ENCODE measurements at regions not wholly inside any gene's neighbourhood (a gene's known extent, or its start where the extent isn't known, plus 50 kb on each side); places are given as distances from the start of the nearest gene placed in this dataset.

DNA sequence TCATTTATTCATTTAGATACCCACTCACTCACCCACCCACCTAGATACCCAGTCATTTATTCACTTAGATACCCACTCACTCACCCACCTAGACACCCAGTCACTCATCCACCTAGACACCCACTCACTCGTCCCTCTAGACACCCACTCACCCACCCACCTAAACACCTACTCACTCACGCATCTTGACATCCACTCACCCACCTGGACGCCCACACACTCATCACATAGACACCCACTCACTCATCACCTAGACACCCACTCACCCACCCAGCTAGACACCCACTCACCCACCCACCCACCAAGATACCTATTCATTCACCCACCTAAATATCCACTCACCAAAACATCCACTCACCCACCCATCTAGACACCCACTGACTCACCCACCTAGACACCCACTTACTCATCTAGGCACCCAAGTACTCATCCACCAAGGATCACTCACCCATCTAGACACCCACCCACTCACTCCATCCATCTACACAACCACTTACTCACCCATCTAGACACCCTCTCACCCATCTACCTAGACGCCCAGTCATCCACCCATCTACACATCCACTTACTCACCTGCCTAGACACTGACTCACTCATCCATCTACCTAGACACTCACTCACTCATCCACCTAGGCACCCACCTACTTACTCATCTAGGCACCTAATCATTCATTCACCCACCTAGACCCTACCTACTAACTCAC is 723.7 kb upstream of the RAB6C start:
- no peak overlapping the region for H3K27ac ChIP-seq (ENCODE audit: low read depth, low read length)
- TF ChIP-seq CTCF (IDR thresholded peaks at IDR 0.05; ENCODE audit: low read depth, low read length), result no peak
- H3K9me3 ChIP-seq (ENCODE audit: control insufficient read depth, insufficient read depth, low read length), result peaks cover 32% of the 10 kb centered on the region
- ChIA-PET CTCF (no interaction called here), POLR2A (no interaction called here)
- H3K27me3 ChIP-seq (ENCODE audit: control insufficient read depth, insufficient read depth, low read length), result no peaks in the 10 kb centered on the region
- no peak overlapping the region for H3K4me3 ChIP-seq (ENCODE audit: low read depth, low read length)
- DNase-seq (ENCODE audit: low read depth, low spot score), result no peak

GRCh38 chr2:129256642-129257041 is 722.8 kb upstream of the RAB6C start:
- H3K27me3 ChIP-seq (ENCODE audit: control insufficient read depth, insufficient read depth, low read length), result no peaks in the 10 kb centered on the region
- DNase-seq (ENCODE audit: low read depth, low spot score), result no peak
- POLR2A ChIA-PET, result no interaction called here
- no peak overlapping the region for H3K27ac ChIP-seq (ENCODE audit: low read depth, low read length)
- CTCF ChIA-PET, result no interaction called here
- TF ChIP-seq CTCF (IDR thresholded peaks at IDR 0.05; ENCODE audit: low read depth, low read length), result no peak
- no peak overlapping the region for H3K4me3 ChIP-seq (ENCODE audit: low read depth, low read length)
- peaks cover 32% of the 10 kb centered on the region for H3K9me3 ChIP-seq (ENCODE audit: control insufficient read depth, insufficient read depth, low read length)

DNA sequence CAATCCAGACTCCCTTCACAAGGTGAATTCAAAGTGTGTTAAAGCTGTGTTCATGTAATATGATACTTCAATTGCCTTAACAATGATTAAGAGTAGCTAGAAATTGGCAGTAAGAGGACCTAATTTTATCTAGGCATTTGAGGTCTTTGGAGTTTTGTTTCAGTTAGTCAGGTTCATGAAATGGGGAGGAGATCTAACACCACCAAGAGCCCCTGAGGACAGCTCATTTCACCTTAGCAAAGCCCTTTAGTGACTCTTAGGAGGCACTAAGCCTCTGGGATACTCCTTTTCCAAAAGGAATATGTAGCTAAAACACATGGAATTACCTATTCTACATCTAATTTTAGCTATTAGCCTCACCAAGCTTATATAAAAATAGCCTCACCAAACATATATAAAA is 716.5 kb upstream of the RAB6C start:
- DNase-seq (ENCODE audit: low read depth, low spot score), result no peak
- POLR2A ChIA-PET, result no interaction called here
- peaks cover 4% of the 10 kb centered on the region; the same call in 1 of the 2 replicates for H3K9me3 ChIP-seq (ENCODE audit: control insufficient read depth, insufficient read depth, low read length)
- no peak for TF ChIP-seq CTCF (IDR thresholded peaks at IDR 0.05; ENCODE audit: low read depth, low read length)
- no peak overlapping the region for H3K27ac ChIP-seq (ENCODE audit: low read depth, low read length)
- no peaks in the 10 kb centered on the region for H3K27me3 ChIP-seq (ENCODE audit: control insufficient read depth, insufficient read depth, low read length)
- H3K4me3 ChIP-seq (ENCODE audit: low read depth, low read length), result no peak overlapping the region
- CTCF ChIA-PET, result no interaction called here

DNA sequence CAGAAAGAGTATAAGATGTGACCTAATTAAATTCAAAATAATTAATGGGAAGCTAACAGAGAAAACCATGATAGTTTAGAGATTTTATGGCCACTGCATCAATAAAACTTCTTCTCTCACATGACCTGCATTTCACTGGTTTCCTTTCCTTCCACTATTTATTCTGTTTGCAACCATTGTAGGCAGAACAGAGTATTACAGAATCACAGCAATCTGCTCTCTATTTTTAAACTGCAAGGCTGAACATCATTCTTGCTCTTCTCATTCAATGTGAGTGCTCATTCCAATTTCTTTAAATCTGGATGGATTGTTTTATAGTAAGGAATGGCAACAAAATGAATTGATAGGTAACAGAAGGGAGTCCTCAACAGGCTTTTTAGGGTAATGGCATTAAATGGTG is 715.5 kb upstream of the RAB6C start:
- CTCF ChIA-PET, result no interaction called here
- no peak for TF ChIP-seq CTCF (IDR thresholded peaks at IDR 0.05; ENCODE audit: low read depth, low read length)
- Histone ChIP-seq H3K27ac (ENCODE audit: low read depth, low read length) (no peak overlapping the region), H3K27me3 (ENCODE audit: control insufficient read depth, insufficient read depth, low read length) (no peaks in the 10 kb centered on the region), H3K9me3 (ENCODE audit: control insufficient read depth, insufficient read depth, low read length) (peaks cover 4% of the 10 kb centered on the region; the same call in 1 of the 2 replicates), H3K4me3 (ENCODE audit: low read depth, low read length) (no peak overlapping the region)
- DNase-seq (ENCODE audit: low read depth, low spot score), result no peak
- POLR2A ChIA-PET, result no interaction called here

GRCh38 chr2:129267559-129267958 is 711.9 kb upstream of the RAB6C start:
- Histone ChIP-seq H3K9me3 (ENCODE audit: control insufficient read depth, insufficient read depth, low read length) (peaks cover 4% of the 10 kb centered on the region; the same call in 1 of the 2 replicates), H3K27me3 (ENCODE audit: control insufficient read depth, insufficient read depth, low read length) (no peaks in the 10 kb centered on the region), H3K4me3 (ENCODE audit: low read depth, low read length) (no peak overlapping the region), H3K27ac (ENCODE audit: low read depth, low read length) (no peak overlapping the region)
- POLR2A ChIA-PET, result no interaction called here
- CTCF ChIA-PET, result no interaction called here
- DNase-seq (ENCODE audit: low read depth, low spot score), result no peak
- no peak for TF ChIP-seq CTCF (IDR thresholded peaks at IDR 0.05; ENCODE audit: low read depth, low read length)

Measured in AG04450 (cell line).